Upper lobe of right lung (tissue), 1 donor: ENCODE measurements at regions not wholly inside any gene's neighbourhood (a gene's known extent, or its start where the extent isn't known, plus 50 kb on each side); places are given as distances from the start of the nearest gene placed in this dataset.

Source experiments
- ATAC-seq: fragments of 200-7000 bp; cut with Tn5 transposase; one replicate; pipeline ENCODE4 v1.9.1; 2020; ENCODE audit warnings: mild to moderate bottlenecking, moderate library complexity
- DNase-seq: peaks from one replicate; pipeline ENCODE4 v3.0.0-alpha.2; 2020
- H3K27ac ChIP-seq: fragments of 200-600 bp; one replicate; pipeline ENCODE4 v1.8.0; 2022
- H3K27me3 ChIP-seq: fragments of 200-600 bp; one replicate; pipeline ENCODE4 v1.8.0; 2022; ENCODE audit warnings: mild to moderate bottlenecking
- H3K36me3 ChIP-seq: fragments of 200-600 bp; one replicate; pipeline ENCODE4 v1.8.0; 2022
- H3K4me1 ChIP-seq: fragments of 200-600 bp; one replicate; pipeline ENCODE4 v1.8.0; 2022
- H3K4me3 ChIP-seq: fragments of 200-600 bp; one replicate; pipeline ENCODE4 v1.8.0; 2022; ENCODE audit warnings: mild to moderate bottlenecking
- H3K9me3 ChIP-seq: fragments of 200-600 bp; one replicate; pipeline ENCODE4 v1.8.0; 2022
- CTCF ChIP-seq: fragments of 200-600 bp; IDR thresholded peaks from one replicate; pipeline ENCODE4 v1.8.0; 2022; ENCODE audit warnings: antibody characterized with exemption
- intact Hi-C: fragments of 100-400 bp; cut with DNase I; formaldehyde crosslinking; loops from one replicate; pipeline ENCODE4 v1.11.0; 2022
- donor health status: DM: no; HTN: yes; CAD: no; lungs with severe emphysema.

- Histone ChIP-seq H3K4me3 (no peak overlapping the region), H3K27ac (no peak overlapping the region), H3K36me3 (no peaks in the 10 kb centered on the region), H3K9me3 (peaks cover 3% of the 10 kb centered on the region), H3K4me1 (no peaks in the 10 kb centered on the region), H3K27me3 (no peaks in the 10 kb centered on the region)
- intact Hi-C loops, result no loop called here
- DNase-seq, result no peak
- no peak for ATAC-seq
- no peak for TF ChIP-seq CTCF
Measured at GRCh38 chr21:32140604-32141317, 138.1 kb downstream of the MIS18A start.

GRCh38 chr21:32140151-32140550, 138.7 kb downstream of the MIS18A start:
- TF ChIP-seq CTCF, result no peak
- ATAC-seq (no peak), DNase-seq (no peak)
- Histone ChIP-seq H3K27me3 (no peaks in the 10 kb centered on the region), H3K4me1 (no peaks in the 10 kb centered on the region), H3K4me3 (no peak overlapping the region), H3K27ac (no peak overlapping the region), H3K9me3 (peaks cover 3% of the 10 kb centered on the region), H3K36me3 (no peaks in the 10 kb centered on the region)
- intact Hi-C loops, result no loop called here

- ATAC-seq, result no peak
- no peaks in the 10 kb centered on the region for H3K27me3 ChIP-seq
- no peaks in the 10 kb centered on the region for H3K4me1 ChIP-seq
- no peaks in the 10 kb centered on the region for H3K36me3 ChIP-seq
- no peak overlapping the region for H3K4me3 ChIP-seq
- intact Hi-C loops, result no loop called here
- H3K27ac ChIP-seq, result no peak overlapping the region
- H3K9me3 ChIP-seq, result peaks cover 3% of the 10 kb centered on the region
- no peak for DNase-seq
- TF ChIP-seq CTCF, result no peak
Measured at GRCh38 chr21:32138658-32139057, 140.2 kb downstream of the MIS18A start.

- Histone ChIP-seq H3K4me3 (no peak overlapping the region), H3K27me3 (no peaks in the 10 kb centered on the region), H3K9me3 (peaks cover 3% of the 10 kb centered on the region), H3K4me1 (no peaks in the 10 kb centered on the region), H3K27ac (no peak overlapping the region), H3K36me3 (no peaks in the 10 kb centered on the region)
- TF ChIP-seq CTCF, result no peak
- intact Hi-C loops, result no loop called here
- DNase-seq (no peak), ATAC-seq (no peak)
Measured at GRCh38 chr21:32137931-32138330, 140.9 kb downstream of the MIS18A start.

- H3K4me3 ChIP-seq, result no peak overlapping the region
- intact Hi-C loops, result no loop called here
- no peak overlapping the region for H3K27ac ChIP-seq
- ATAC-seq (no peak), DNase-seq (no peak)
- H3K36me3 ChIP-seq, result no peaks in the 10 kb centered on the region
- H3K27me3 ChIP-seq, result no peaks in the 10 kb centered on the region
- H3K4me1 ChIP-seq, result no peaks in the 10 kb centered on the region
- peaks cover 3% of the 10 kb centered on the region for H3K9me3 ChIP-seq
- TF ChIP-seq CTCF, result no peak
Measured at GRCh38 chr21:32137266-32137665, 141.6 kb downstream of the MIS18A start.

GRCh38 chr21:32136546-32136945, 142.3 kb downstream of the MIS18A start:
- no peaks in the 10 kb centered on the region for H3K27me3 ChIP-seq

More at GRCh38 chr21:32136546-32136945, 142.3 kb downstream of the MIS18A start:
- Histone ChIP-seq H3K4me1 (no peaks in the 10 kb centered on the region), H3K36me3 (no peaks in the 10 kb centered on the region), H3K27ac (no peak overlapping the region), H3K9me3 (peaks cover 3% of the 10 kb centered on the region), H3K4me3 (no peak overlapping the region)
- intact Hi-C loops, result no loop called here
- ATAC-seq, result no peak
- DNase-seq, result no peak
- TF ChIP-seq CTCF, result no peak
